ENCODE measurements at regions not wholly inside any gene's neighbourhood (a gene's known extent, or its start where the extent isn't known, plus 50 kb on each side); places are given as distances from the start of the nearest gene placed in this dataset.

DNA sequence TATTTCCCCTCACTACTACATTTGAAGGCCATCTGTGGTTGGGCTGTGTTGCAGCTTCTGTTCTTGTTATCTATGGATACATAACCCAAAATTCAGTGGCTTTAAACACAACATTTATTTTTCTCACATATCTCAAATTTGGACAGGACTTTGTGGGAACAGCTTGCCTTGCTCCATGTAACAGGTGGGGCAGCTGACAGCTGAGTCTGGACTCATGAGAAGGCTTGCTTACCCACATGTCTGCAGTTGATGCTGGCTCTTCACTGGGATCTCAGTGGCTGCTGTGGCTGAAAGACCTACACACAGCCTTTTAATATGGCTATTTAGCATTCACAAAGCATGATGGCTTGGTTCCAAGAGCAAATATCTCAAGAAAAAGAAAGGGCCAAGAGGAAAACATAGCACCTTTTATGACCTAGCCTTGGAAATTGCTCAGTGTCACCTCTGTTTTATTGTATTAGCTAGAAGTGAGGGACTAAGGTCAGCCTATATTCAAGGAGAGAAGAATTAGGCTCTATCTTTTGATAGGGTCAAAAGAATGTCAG is 296.8 kb upstream of the ZNF521 start:
- TF ChIP-seq EZH2phosphoT487 (IDR thresholded peaks at IDR 0.05; ENCODE audit: low read depth), result no peak
- TF ChIP-seq, protein P1, sequence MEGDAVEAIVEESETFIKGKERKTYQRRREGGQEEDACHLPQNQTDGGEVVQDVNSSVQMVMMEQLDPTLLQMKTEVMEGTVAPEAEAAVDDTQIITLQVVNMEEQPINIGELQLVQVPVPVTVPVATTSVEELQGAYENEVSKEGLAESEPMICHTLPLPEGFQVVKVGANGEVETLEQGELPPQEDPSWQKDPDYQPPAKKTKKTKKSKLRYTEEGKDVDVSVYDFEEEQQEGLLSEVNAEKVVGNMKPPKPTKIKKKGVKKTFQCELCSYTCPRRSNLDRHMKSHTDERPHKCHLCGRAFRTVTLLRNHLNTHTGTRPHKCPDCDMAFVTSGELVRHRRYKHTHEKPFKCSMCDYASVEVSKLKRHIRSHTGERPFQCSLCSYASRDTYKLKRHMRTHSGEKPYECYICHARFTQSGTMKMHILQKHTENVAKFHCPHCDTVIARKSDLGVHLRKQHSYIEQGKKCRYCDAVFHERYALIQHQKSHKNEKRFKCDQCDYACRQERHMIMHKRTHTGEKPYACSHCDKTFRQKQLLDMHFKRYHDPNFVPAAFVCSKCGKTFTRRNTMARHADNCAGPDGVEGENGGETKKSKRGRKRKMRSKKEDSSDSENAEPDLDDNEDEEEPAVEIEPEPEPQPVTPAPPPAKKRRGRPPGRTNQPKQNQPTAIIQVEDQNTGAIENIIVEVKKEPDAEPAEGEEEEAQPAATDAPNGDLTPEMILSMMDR (IDR thresholded peaks at IDR 0.05; ENCODE audit: low read depth, low read length), result no peak
- H3K9ac ChIP-seq (ENCODE audit: low read length), result no peak overlapping the region
- no peaks in the 10 kb centered on the region for H3K4me1 ChIP-seq (ENCODE audit: low read length)
- H3K9me3 ChIP-seq (ENCODE audit: insufficient read depth, low read length), result no peaks in the 10 kb centered on the region
- H3K27ac ChIP-seq (ENCODE audit: low read length), result no peak overlapping the region
- H3K4me2 ChIP-seq (ENCODE audit: low read length), result no peak overlapping the region
- H4K20me1 ChIP-seq (ENCODE audit: insufficient read depth, low read length), result no peaks in the 10 kb centered on the region
- H3K27me3 ChIP-seq (ENCODE audit: low read depth, low read length), result no peaks in the 10 kb centered on the region
- no peak overlapping the region for H2AFZ ChIP-seq (ENCODE audit: low read depth, low read length)
- H3K4me3 ChIP-seq (ENCODE audit: low read length), result no peak overlapping the region
- H3K36me3 ChIP-seq (replicated peaks; ENCODE audit: low read depth, low read length), result no peaks in the 10 kb centered on the region
- no peaks in the 10 kb centered on the region for H3K79me2 ChIP-seq (ENCODE audit: low read length)

DNA sequence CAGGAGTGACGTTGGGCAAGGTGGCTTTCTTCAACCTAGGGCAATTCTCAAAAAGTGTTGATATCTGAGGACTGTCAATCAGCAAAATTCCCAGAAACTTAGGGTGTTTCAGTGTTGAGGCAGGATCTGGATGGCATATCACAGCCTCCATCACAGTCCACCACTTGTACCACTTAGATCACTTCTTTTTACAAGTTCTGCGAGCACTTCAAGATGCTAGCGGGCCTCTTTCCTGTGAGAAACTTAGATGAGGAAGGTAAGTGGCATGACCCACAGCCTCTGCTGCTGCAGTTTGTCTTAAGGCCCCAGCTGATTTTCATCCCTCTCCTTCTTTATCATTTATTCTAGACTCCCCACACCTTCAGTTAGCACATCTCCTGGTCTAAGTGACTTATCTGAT is 295.4 kb upstream of the ZNF521 start:
- H3K4me3 ChIP-seq (ENCODE audit: low read length), result no peak overlapping the region
- no peaks in the 10 kb centered on the region for H3K4me1 ChIP-seq (ENCODE audit: low read length)
- no peaks in the 10 kb centered on the region for H4K20me1 ChIP-seq (ENCODE audit: insufficient read depth, low read length)
- H3K4me2 ChIP-seq (ENCODE audit: low read length), result no peak overlapping the region
- no peak overlapping the region for H3K9ac ChIP-seq (ENCODE audit: low read length)
- H3K27me3 ChIP-seq (ENCODE audit: low read depth, low read length), result no peaks in the 10 kb centered on the region
- no peaks in the 10 kb centered on the region for H3K36me3 ChIP-seq (replicated peaks; ENCODE audit: low read depth, low read length)
- no peak overlapping the region for H3K27ac ChIP-seq (ENCODE audit: low read length)
- TF ChIP-seq, protein P1 (IDR thresholded peaks at IDR 0.05; ENCODE audit: low read depth, low read length), result no peak
- no peak for TF ChIP-seq EZH2phosphoT487 (IDR thresholded peaks at IDR 0.05; ENCODE audit: low read depth)
- H3K79me2 ChIP-seq (ENCODE audit: low read length), result no peaks in the 10 kb centered on the region
- no peaks in the 10 kb centered on the region for H3K9me3 ChIP-seq (ENCODE audit: insufficient read depth, low read length)
- H2AFZ ChIP-seq (ENCODE audit: low read depth, low read length), result no peak overlapping the region

DNA sequence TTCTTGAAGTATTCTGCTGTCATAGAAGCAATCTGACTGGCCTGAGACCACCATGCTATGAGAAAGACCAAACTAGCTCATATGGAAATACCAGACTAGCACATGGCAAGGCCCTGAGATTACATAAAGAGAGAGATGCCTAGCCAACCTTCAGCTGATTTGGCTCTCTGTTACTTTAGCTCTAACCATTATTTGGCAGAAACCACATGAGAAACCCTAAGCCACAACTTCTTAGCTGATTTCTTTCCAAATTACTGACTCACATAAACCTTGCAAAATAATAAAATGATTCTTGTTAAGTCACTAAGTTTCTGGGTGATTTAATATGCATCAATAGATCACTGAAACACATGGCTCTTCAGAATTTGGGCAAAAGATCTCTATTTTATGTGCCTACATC is 295.0 kb upstream of the ZNF521 start:
- no peaks in the 10 kb centered on the region for H3K79me2 ChIP-seq (ENCODE audit: low read length)
- TF ChIP-seq, protein P1 (IDR thresholded peaks at IDR 0.05; ENCODE audit: low read depth, low read length), result no peak
- TF ChIP-seq EZH2phosphoT487 (IDR thresholded peaks at IDR 0.05; ENCODE audit: low read depth), result no peak
- H3K4me2 ChIP-seq (ENCODE audit: low read length), result no peak overlapping the region
- H3K4me1 ChIP-seq (ENCODE audit: low read length), result no peaks in the 10 kb centered on the region
- no peak overlapping the region for H3K9ac ChIP-seq (ENCODE audit: low read length)
- H3K27me3 ChIP-seq (ENCODE audit: low read depth, low read length), result no peaks in the 10 kb centered on the region
- H3K36me3 ChIP-seq (replicated peaks; ENCODE audit: low read depth, low read length), result no peaks in the 10 kb centered on the region
- H3K27ac ChIP-seq (ENCODE audit: low read length), result no peak overlapping the region
- H2AFZ ChIP-seq (ENCODE audit: low read depth, low read length), result no peak overlapping the region
- H3K9me3 ChIP-seq (ENCODE audit: insufficient read depth, low read length), result no peaks in the 10 kb centered on the region
- no peak overlapping the region for H3K4me3 ChIP-seq (ENCODE audit: low read length)
- H4K20me1 ChIP-seq (ENCODE audit: insufficient read depth, low read length), result no peaks in the 10 kb centered on the region

DNA sequence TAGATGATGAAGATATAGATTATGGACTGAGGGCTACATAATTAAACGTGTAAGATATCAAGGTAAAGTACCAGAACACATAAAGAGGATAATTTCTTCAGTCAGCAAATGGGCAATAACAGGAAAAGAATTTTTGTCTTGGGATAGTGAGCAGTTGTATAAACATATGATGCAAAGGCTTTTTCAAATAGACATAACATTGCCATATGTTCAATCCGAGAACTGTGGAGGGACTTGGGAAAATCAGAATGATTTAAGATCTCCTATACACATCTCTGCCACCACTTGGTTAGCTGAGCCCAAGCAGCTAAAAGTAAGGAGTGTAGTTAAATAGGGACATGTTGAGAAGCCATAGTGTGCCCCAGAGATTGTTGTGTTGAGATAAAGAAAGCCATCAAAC is 287.6 kb upstream of the ZNF521 start:
- TF ChIP-seq, protein P1 (IDR thresholded peaks at IDR 0.05; ENCODE audit: low read depth, low read length), result no peak
- no peak for TF ChIP-seq EZH2phosphoT487 (IDR thresholded peaks at IDR 0.05; ENCODE audit: low read depth)
- no peak overlapping the region for H3K4me3 ChIP-seq (ENCODE audit: low read length)
- no peak overlapping the region for H3K27ac ChIP-seq (ENCODE audit: low read length)
- no peaks in the 10 kb centered on the region for H3K36me3 ChIP-seq (replicated peaks; ENCODE audit: low read depth, low read length)
- no peak overlapping the region for H3K9ac ChIP-seq (ENCODE audit: low read length)
- H3K9me3 ChIP-seq (ENCODE audit: insufficient read depth, low read length), result no peaks in the 10 kb centered on the region
- no peak overlapping the region for H2AFZ ChIP-seq (ENCODE audit: low read depth, low read length)
- H3K4me2 ChIP-seq (ENCODE audit: low read length), result no peak overlapping the region
- H4K20me1 ChIP-seq (ENCODE audit: insufficient read depth, low read length), result no peaks in the 10 kb centered on the region
- H3K4me1 ChIP-seq (ENCODE audit: low read length), result no peaks in the 10 kb centered on the region
- H3K27me3 ChIP-seq (ENCODE audit: low read depth, low read length), result no peaks in the 10 kb centered on the region
- H3K79me2 ChIP-seq (ENCODE audit: low read length), result no peaks in the 10 kb centered on the region

Data from OCI-LY3 (cell line).